GM23338 (cell line): ENCODE measurements at regions not wholly inside any gene's neighbourhood (a gene's known extent, or its start where the extent isn't known, plus 50 kb on each side); places are given as distances from the start of the nearest gene placed in this dataset.

Experiments
- CREB1 ChIP-seq: fragments of 250-450 bp; sonication (Bioruptor Pico); IDR thresholded peaks from 2 replicates; pipeline ENCODE4 v1.5.0; 2020; ENCODE audit warnings: low read depth, mild to moderate bottlenecking, moderate library complexity
- EZH2 ChIP-seq: fragments of 200-600 bp; sonication (generic); IDR thresholded peaks from one replicate; pipeline ENCODE4 v1.8.0; 2017; ENCODE audit warnings: antibody characterized with exemption, mild to moderate bottlenecking, low read depth; ENCODE audit not compliant: unreplicated experiment
- JUNB ChIP-seq: IDR thresholded peaks from one replicate; pipeline ENCODE4 v1.6.1; 2016; ENCODE audit warnings: antibody characterized with exemption; ENCODE audit not compliant: unreplicated experiment
- NANOG ChIP-seq: IDR thresholded peaks from 2 replicates; pipeline ENCODE4 v1.6.1; 2016; ENCODE audit warnings: antibody characterized with exemption, borderline replicate concordance
- STAT1 ChIP-seq: IDR thresholded peaks from one replicate; pipeline ENCODE4 v1.6.1; 2016; ENCODE audit warnings: antibody characterized with exemption; ENCODE audit not compliant: unreplicated experiment
- ZNF114 ChIP-seq: fragments of 250-450 bp; sonication (Bioruptor Pico); IDR thresholded peaks from 2 replicates; pipeline ENCODE4 v1.5.0; 2020; ENCODE audit warnings: mild to moderate bottlenecking, moderate library complexity
- ZNF462 ChIP-seq: fragments of 250-450 bp; sonication (Bioruptor Pico); IDR thresholded peaks from 2 replicates; pipeline ENCODE4 v1.5.0; 2020; ENCODE audit warnings: mild to moderate bottlenecking, moderate library complexity
- TF ChIP-seq, protein P1 (sequence below), 2 experiments: fragments of 200-600 bp in 1 of 2; sonication (generic) in 1 of 2; conservative IDR thresholded peaks; 2 replicates each; pipeline versions ENCODE4 v1.5.1 to v1.6.1; 2016 to 2017; ENCODE audit warnings: antibody characterized with exemption in 2 of 2, low read depth in 2 of 2, mild to moderate bottlenecking in 2 of 2, moderate library complexity in 1 of 2

DNA sequence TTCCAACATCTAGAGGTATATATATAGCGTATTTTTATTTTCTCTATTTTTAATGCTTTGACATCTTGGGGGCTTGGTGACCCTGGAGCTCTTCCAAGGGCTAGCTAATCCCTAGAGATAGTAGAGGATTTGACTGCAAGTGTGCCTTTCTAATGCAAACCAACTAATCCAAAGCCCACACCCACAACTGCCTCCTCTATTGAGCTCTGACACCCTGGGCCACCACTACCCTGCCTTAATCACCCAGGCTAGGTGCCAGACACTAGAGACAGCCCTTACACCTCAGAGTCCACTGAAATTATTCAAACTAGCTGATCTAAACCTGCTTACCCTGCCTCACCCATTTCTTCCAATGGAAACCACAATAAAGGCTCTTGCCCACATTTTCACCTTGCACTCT is 69.6 kb upstream of the ATXN3L start (continued):
- no peak for TF ChIP-seq ZNF462 (CRISPR knock-in tag)
- TF ChIP-seq NANOG = no peak
- no peak for TF ChIP-seq ZNF114 (CRISPR knock-in tag)
- no peak for TF ChIP-seq STAT1
- TF ChIP-seq EZH2 = no peak
- TF ChIP-seq, protein P1, sequence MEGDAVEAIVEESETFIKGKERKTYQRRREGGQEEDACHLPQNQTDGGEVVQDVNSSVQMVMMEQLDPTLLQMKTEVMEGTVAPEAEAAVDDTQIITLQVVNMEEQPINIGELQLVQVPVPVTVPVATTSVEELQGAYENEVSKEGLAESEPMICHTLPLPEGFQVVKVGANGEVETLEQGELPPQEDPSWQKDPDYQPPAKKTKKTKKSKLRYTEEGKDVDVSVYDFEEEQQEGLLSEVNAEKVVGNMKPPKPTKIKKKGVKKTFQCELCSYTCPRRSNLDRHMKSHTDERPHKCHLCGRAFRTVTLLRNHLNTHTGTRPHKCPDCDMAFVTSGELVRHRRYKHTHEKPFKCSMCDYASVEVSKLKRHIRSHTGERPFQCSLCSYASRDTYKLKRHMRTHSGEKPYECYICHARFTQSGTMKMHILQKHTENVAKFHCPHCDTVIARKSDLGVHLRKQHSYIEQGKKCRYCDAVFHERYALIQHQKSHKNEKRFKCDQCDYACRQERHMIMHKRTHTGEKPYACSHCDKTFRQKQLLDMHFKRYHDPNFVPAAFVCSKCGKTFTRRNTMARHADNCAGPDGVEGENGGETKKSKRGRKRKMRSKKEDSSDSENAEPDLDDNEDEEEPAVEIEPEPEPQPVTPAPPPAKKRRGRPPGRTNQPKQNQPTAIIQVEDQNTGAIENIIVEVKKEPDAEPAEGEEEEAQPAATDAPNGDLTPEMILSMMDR (conservative IDR thresholded peaks at IDR 0.05; ENCODE audit: low read depth in 2 of 2) = no peak
- no peak for TF ChIP-seq CREB1
- TF ChIP-seq JUNB = no peak
